HEK293 (cell line): ENCODE measurements at regions not wholly inside any gene's neighbourhood (a gene's known extent, or its start where the extent isn't known, plus 50 kb on each side); places are given as distances from the start of the nearest gene placed in this dataset.

Source experiments
- CTCF ChIA-PET: fragments of 350-600 bp; formaldehyde crosslinking; extraction: SDS; loops from one replicate; lab custom pipeline; 2021; ENCODE audit warnings: antibody characterized with exemption; lab: Yijun Ruan, JAX
- POLR2A ChIA-PET: fragments of 300-600 bp; formaldehyde crosslinking; extraction: SDS; loops from one replicate; lab custom pipeline; 2020; ENCODE audit warnings: antibody characterized with exemption, inconsistent platforms; lab: Yijun Ruan, JAX
- H3K27ac ChIP-seq: fragments of 200-500 bp; sonication (Bioruptor generic); 2 replicates; pipeline ENCODE4 v1.5.1; 2014; ENCODE audit warnings: low read depth, low read length, control low read depth, inconsistent platforms; ENCODE audit errors: extremely low read depth
- H3K36me3 ChIP-seq, 2 experiments: fragments of 200-500 bp in 1 of 2; sonication (Bioruptor generic) in 1 of 2; 1 replicate in 1 of 2; 2 replicates in 1 of 2; pipeline ENCODE4 v1.5.1; 2014 to 2017; ENCODE audit warnings: inconsistent platforms in 2 of 2, low read length in 2 of 2; ENCODE audit not compliant: control insufficient read depth in 2 of 2, insufficient read depth in 1 of 2
- H3K4me1 ChIP-seq: fragments of 200-500 bp; sonication (Bioruptor generic); 2 replicates; pipeline ENCODE4 v1.5.1; 2014; ENCODE audit warnings: mild to moderate bottlenecking, low read length, inconsistent platforms; ENCODE audit not compliant: control insufficient read depth, insufficient read depth
- H3K4me3 ChIP-seq: 2 replicates; pipeline ENCODE4 v1.5.1; 2011; ENCODE audit warnings: low read depth, mild to moderate bottlenecking, control low read depth, low read length, moderate library complexity
- H3K9me3 ChIP-seq: fragments of 200-500 bp; sonication (Bioruptor generic); 2 replicates; pipeline ENCODE4 v1.5.1; 2014; ENCODE audit warnings: low read depth, low read length, inconsistent platforms; ENCODE audit not compliant: control insufficient read depth, insufficient read depth
- ATF2 ChIP-seq: fragments of 450-650 bp; formaldehyde crosslinking; IDR thresholded peaks from 2 replicates; pipeline ENCODE4 v1.5.1; 2016; ENCODE audit warnings: missing biosample characterization, missing genetic modification characterization, low read depth
- BCL11A ChIP-seq: fragments of 450-650 bp; formaldehyde crosslinking; IDR thresholded peaks from 2 replicates; pipeline ENCODE4 v1.5.1; 2016; ENCODE audit warnings: low read depth, missing biosample characterization, missing genetic modification characterization
- EGR2 ChIP-seq: fragments of 450-650 bp; formaldehyde crosslinking; IDR thresholded peaks from 2 replicates; pipeline ENCODE4 v1.5.1; 2016; ENCODE audit warnings: low read depth, missing biosample characterization, missing genetic modification characterization
- KLF10 ChIP-seq: fragments of 450-650 bp; IDR thresholded peaks from 2 replicates; pipeline ENCODE4 v1.5.1; 2018; ENCODE audit warnings: missing biosample characterization, mild to moderate bottlenecking, missing genetic modification characterization
- MEIS1 ChIP-seq: sonication (generic); formaldehyde crosslinking; IDR thresholded peaks from 2 replicates; pipeline ENCODE4 v1.8.1; 2022; ENCODE audit warnings: missing genetic modification reagents, mild to moderate bottlenecking, borderline replicate concordance
- SALL2 ChIP-seq: fragments of 450-650 bp; formaldehyde crosslinking; IDR thresholded peaks from 2 replicates; pipeline ENCODE4 v1.5.0; 2017; ENCODE audit warnings: missing biosample characterization, mild to moderate bottlenecking, missing genetic modification characterization, borderline replicate concordance
- SCRT1 ChIP-seq: fragments of 450-650 bp; formaldehyde crosslinking; IDR thresholded peaks from 2 replicates; pipeline ENCODE4 v1.5.1; 2016; ENCODE audit warnings: missing biosample characterization, missing genetic modification characterization, borderline replicate concordance
- ZBTB21 ChIP-seq: fragments of 450-650 bp; formaldehyde crosslinking; IDR thresholded peaks from 2 replicates; pipeline ENCODE4 v1.5.1; 2017; ENCODE audit warnings: missing biosample characterization, missing genetic modification characterization
- ZBTB48 ChIP-seq: fragments of 450-650 bp; formaldehyde crosslinking; IDR thresholded peaks from 2 replicates; pipeline ENCODE4 v1.5.1; 2016; ENCODE audit warnings: missing biosample characterization, missing genetic modification characterization
- ZEB2 ChIP-seq: fragments of 450-650 bp; formaldehyde crosslinking; IDR thresholded peaks from 2 replicates; pipeline ENCODE4 v1.5.1; 2016; ENCODE audit warnings: missing biosample characterization, missing genetic modification characterization
- ZNF10 ChIP-seq: fragments of 450-650 bp; formaldehyde crosslinking; IDR thresholded peaks from 2 replicates; pipeline ENCODE4 v1.5.1; 2017; ENCODE audit warnings: missing biosample characterization, missing genetic modification characterization
- ZNF114 ChIP-seq: fragments of 450-650 bp; formaldehyde crosslinking; IDR thresholded peaks from 2 replicates; pipeline ENCODE4 v1.5.0; 2017; ENCODE audit warnings: missing biosample characterization, missing genetic modification characterization
- ZNF140 ChIP-seq: fragments of 450-650 bp; formaldehyde crosslinking; IDR thresholded peaks from 2 replicates; pipeline ENCODE4 v1.5.1; 2016; ENCODE audit warnings: missing biosample characterization, missing genetic modification characterization
- ZNF157 ChIP-seq: fragments of 450-650 bp; formaldehyde crosslinking; IDR thresholded peaks from 2 replicates; pipeline ENCODE4 v1.5.1; 2016; ENCODE audit warnings: missing biosample characterization, missing genetic modification characterization
- ZNF433 ChIP-seq: fragments of 450-650 bp; formaldehyde crosslinking; IDR thresholded peaks from 2 replicates; pipeline ENCODE4 v1.5.1; 2016; ENCODE audit warnings: missing biosample characterization, missing genetic modification characterization, low read depth
- ZNF48 ChIP-seq: fragments of 450-650 bp; formaldehyde crosslinking; IDR thresholded peaks from 2 replicates; pipeline ENCODE4 v1.5.1; 2016; ENCODE audit warnings: missing biosample characterization, missing genetic modification characterization
- ZNF600 ChIP-seq: fragments of 450-650 bp; formaldehyde crosslinking; IDR thresholded peaks from 2 replicates; pipeline ENCODE4 v1.5.1; 2016; ENCODE audit warnings: missing biosample characterization, missing genetic modification characterization
- ZNF621 ChIP-seq: fragments of 450-650 bp; formaldehyde crosslinking; IDR thresholded peaks from 2 replicates; pipeline ENCODE4 v1.5.1; 2017; ENCODE audit warnings: missing biosample characterization, missing genetic modification characterization
- ZNF843 ChIP-seq: fragments of 450-650 bp; formaldehyde crosslinking; IDR thresholded peaks from 2 replicates; pipeline ENCODE4 v1.5.1; 2016; ENCODE audit warnings: missing biosample characterization, missing genetic modification characterization
- TF ChIP-seq, protein P1 (sequence below): fragments of 450-650 bp; formaldehyde crosslinking; optimal IDR thresholded peaks from 2 replicates; pipeline ENCODE3; 2016; ENCODE audit warnings: missing biosample characterization, mild to moderate bottlenecking, missing genetic modification characterization
- TF ChIP-seq, protein P2 (sequence below): fragments of 450-650 bp; formaldehyde crosslinking; IDR thresholded peaks from 2 replicates; pipeline ENCODE4 v1.5.1; 2016; ENCODE audit warnings: missing biosample characterization, missing genetic modification characterization

- TF ChIP-seq, protein P1, sequence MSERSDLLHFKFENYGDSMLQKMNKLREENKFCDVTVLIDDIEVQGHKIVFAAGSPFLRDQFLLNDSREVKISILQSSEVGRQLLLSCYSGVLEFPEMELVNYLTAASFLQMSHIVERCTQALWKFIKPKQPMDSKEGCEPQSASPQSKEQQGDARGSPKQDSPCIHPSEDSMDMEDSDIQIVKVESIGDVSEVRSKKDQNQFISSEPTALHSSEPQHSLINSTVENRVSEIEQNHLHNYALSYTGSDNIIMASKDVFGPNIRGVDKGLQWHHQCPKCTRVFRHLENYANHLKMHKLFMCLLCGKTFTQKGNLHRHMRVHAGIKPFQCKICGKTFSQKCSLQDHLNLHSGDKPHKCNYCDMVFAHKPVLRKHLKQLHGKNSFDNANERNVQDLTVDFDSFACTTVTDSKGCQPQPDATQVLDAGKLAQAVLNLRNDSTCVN (tag by site-specific recombination): no peak
- TF ChIP-seq ATF2 (tag by site-specific recombination) (no peak), ZNF140 (tag by site-specific recombination) (no peak), KLF10 (no peak), ZNF843 (tag by site-specific recombination) (no peak)
Observed at GRCh38 chr7:157087646-157088045, 51.1 kb upstream of the UBE3C start (continued).

DNA sequence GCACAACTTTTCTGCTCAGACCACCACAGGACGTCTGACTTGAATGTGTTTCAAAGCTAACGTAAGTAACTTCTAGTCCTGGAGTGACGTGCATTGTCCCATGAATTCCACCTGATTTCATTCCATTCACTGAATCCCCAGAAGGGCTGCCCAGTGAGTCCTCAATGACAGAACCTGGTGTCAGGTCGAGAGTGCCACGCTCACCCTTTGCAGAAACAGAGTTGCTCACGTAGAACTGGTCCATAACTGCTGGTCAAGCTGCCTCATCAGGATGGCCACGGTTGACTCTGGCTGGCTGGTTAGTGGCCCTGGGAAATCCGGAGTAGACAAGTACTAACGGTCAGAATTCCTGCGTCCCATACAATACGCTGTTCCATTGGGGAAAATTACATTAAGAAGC, 50.6 kb upstream of the UBE3C start:
- ChIA-PET POLR2A (no interaction called here), CTCF (interaction anchor here (0.6 kb wide), 1 partner anchor 272 kb away, joined by 3 read pairs; no protein-coding TSS in a partner anchor)
- Histone ChIP-seq H3K4me1 (no peaks in the 10 kb centered on the region), H3K9me3 (no peaks in the 10 kb centered on the region; the same call in 1 of the 2 replicates), H3K36me3 (no peaks in the 10 kb centered on the region), H3K4me3 (no peak overlapping the region), H3K27ac (no peak overlapping the region)
- TF ChIP-seq ZEB2 (no peak), ZNF10 (tag by site-specific recombination) (no peak), ZNF433 (tag by site-specific recombination) (no peak), SCRT1 (tag by site-specific recombination) (no peak), ZBTB48 (tag by site-specific recombination) (no peak), BCL11A (tag by site-specific recombination) (no peak), ZNF48 (tag by site-specific recombination) (no peak), ZNF600 (tag by site-specific recombination) (no peak), ZNF621 (no peak), SALL2 (tag by site-specific recombination) (no peak), EGR2 (no peak), MEIS1 (CRISPR knock-in tag) (no peak), ZNF114 (tag by site-specific recombination) (no peak), ZBTB21 (tag by site-specific recombination) (no peak), ZNF157 (tag by site-specific recombination) (no peak)
- TF ChIP-seq, protein P2, sequence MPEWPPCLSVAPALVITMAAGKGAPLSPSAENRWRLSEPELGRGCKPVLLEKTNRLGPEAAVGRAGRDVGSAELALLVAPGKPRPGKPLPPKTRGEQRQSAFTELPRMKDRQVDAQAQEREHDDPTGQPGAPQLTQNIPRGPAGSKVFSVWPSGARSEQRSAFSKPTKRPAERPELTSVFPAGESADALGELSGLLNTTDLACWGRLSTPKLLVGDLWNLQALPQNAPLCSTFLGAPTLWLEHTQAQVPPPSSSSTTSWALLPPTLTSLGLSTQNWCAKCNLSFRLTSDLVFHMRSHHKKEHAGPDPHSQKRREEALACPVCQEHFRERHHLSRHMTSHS (tag by site-specific recombination): no peak
